Gastrocnemius medialis (tissue), 4 donors: ENCODE measurements at regions not wholly inside any gene's neighbourhood (a gene's known extent, or its start where the extent isn't known, plus 50 kb on each side); places are given as distances from the start of the nearest gene placed in this dataset.

Source experiments
- ATAC-seq, 2 donors: fragments of 150-250 bp; one replicate each; pipeline ENCODE4 v1.9.1; 2016
- DNase-seq, 2 donors: peaks; one replicate each; pipeline ENCODE4 v3.0.0-alpha.2; 2019
- H3K27ac ChIP-seq, 4 donors: fragments of 200-600 bp; sonication (generic); 1 replicate in 1 of 4; 2 replicates in 3 of 4; pipeline ENCODE4 v1.5.1; 2016 to 2018; ENCODE audit warnings: mild to moderate bottlenecking in 2 of 4, moderate library complexity in 1 of 4
- H3K27me3 ChIP-seq, 3 donors: fragments of 200-600 bp; sonication (generic) in 2 of 3; 1 replicate in 1 of 3; 2 replicates in 2 of 3; pipeline versions ENCODE4 v1.5.1 to v1.6.0; 2016 to 2019; ENCODE audit warnings: mild to moderate bottlenecking in 1 of 3, moderate library complexity in 1 of 3
- H3K36me3 ChIP-seq, 2 donors: fragments of 200-600 bp; sonication (generic) in 1 of 2; one replicate each; pipeline ENCODE4 v1.5.1; 2017 to 2018
- H3K4me1 ChIP-seq, 2 donors: fragments of 200-600 bp; sonication (generic) in 1 of 2; one replicate each; pipeline ENCODE4 v1.5.1; 2016 to 2017; ENCODE audit warnings: mild to moderate bottlenecking in 2 of 2
- H3K4me3 ChIP-seq, 4 donors: fragments of 200-600 bp; sonication (generic) in 3 of 4; 1 replicate in 1 of 4; 2 replicates in 3 of 4; pipeline ENCODE4 v1.5.1; 2016 to 2019; ENCODE audit warnings: mild to moderate bottlenecking in 2 of 4
- H3K9me3 ChIP-seq, 3 donors: fragments of 200-600 bp; sonication (generic) in 2 of 3; 1 replicate in 1 of 3; 2 replicates in 2 of 3; pipeline ENCODE4 v1.5.1; 2016 to 2019
- CTCF ChIP-seq, 5 experiments: fragments of 450-650 bp in 3 of 5; fragments of 200-600 bp in 2 of 5; sonication (generic) in 2 of 5; IDR thresholded peaks in 4 of 5; conservative IDR thresholded peaks in 1 of 5; 1 replicate in 4 of 5; 2 replicates in 1 of 5; pipeline ENCODE4 v1.5.1; 2016 to 2019; ENCODE audit warnings: antibody characterized with exemption in 5 of 5, mild to moderate bottlenecking in 3 of 5, moderate library complexity in 3 of 5
- POLR2A ChIP-seq, 2 donors: fragments of 450-650 bp; IDR thresholded peaks; one replicate each; pipeline ENCODE4 v1.6.1; 2017; ENCODE audit warnings: antibody characterized with exemption in 2 of 2, mild to moderate bottlenecking in 2 of 2, moderate library complexity in 2 of 2
- in situ Hi-C, 4 donors: fragments of 200-750 bp; cut with MboI; loops; one replicate each; pipeline versions ENCODE4 v1.15.0 to v1.8.0; 2017; ENCODE audit warnings: low sequenced_read_pairs in 4 of 4
- intact Hi-C: fragments of 100-400 bp; cut with DNase I; formaldehyde crosslinking; loops from one replicate; pipeline ENCODE4 v1.15.1; 2023; ENCODE audit warnings: low total_unique reads

GRCh38 chr6:103183831-103184411 lies 1675.8 kb downstream of the HACE1 start:
- TF ChIP-seq CTCF (IDR thresholded peaks at IDR 0.05 in 4 of 5, conservative IDR thresholded peaks at IDR 0.05 in 1 of 5) = no peak
- no peak for TF ChIP-seq POLR2A (IDR thresholded peaks at IDR 0.05)
- intact Hi-C loops (no loop called here), in situ Hi-C loops (no loop called here)
- Histone ChIP-seq H3K4me1 (no peaks in the 10 kb centered on the region), H3K27me3 (no peaks in the 10 kb centered on the region), H3K36me3 (no peaks in the 10 kb centered on the region), H3K9me3 (no peaks in the 10 kb centered on the region), H3K27ac (no peak overlapping the region), H3K4me3 (no peak overlapping the region)
- DNase-seq (no peak), ATAC-seq (no peak)

- ATAC-seq = no peak
- H3K4me3 ChIP-seq = no peak overlapping the region
- intact Hi-C loops (no loop called here), in situ Hi-C loops (no loop called here)
- H3K9me3 ChIP-seq = no peaks in the 10 kb centered on the region
- TF ChIP-seq CTCF (IDR thresholded peaks at IDR 0.05 in 4 of 5, conservative IDR thresholded peaks at IDR 0.05 in 1 of 5) = no peak
- no peak for TF ChIP-seq POLR2A (IDR thresholded peaks at IDR 0.05)
- no peak overlapping the region for H3K27ac ChIP-seq
- DNase-seq = no peak
- no peaks in the 10 kb centered on the region for H3K27me3 ChIP-seq
- no peaks in the 10 kb centered on the region for H3K36me3 ChIP-seq
- no peaks in the 10 kb centered on the region for H3K4me1 ChIP-seq
Observed at GRCh38 chr6:103178193-103178592, 1681.5 kb downstream of the HACE1 start.

GRCh38 chr6:103177791-103178190 lies 1681.9 kb downstream of the HACE1 start:
- Histone ChIP-seq H3K27me3 (no peaks in the 10 kb centered on the region), H3K9me3 (no peaks in the 10 kb centered on the region), H3K36me3 (no peaks in the 10 kb centered on the region), H3K4me3 (no peak overlapping the region), H3K4me1 (no peaks in the 10 kb centered on the region), H3K27ac (no peak overlapping the region)
- TF ChIP-seq POLR2A (IDR thresholded peaks at IDR 0.05) (no peak), CTCF (IDR thresholded peaks at IDR 0.05 in 4 of 5, conservative IDR thresholded peaks at IDR 0.05 in 1 of 5) (no peak)
- ATAC-seq (no peak), DNase-seq (no peak)
- intact Hi-C loops (no loop called here), in situ Hi-C loops (no loop called here)

GRCh38 chr6:103175056-103175455 lies 1684.7 kb downstream of the HACE1 start:
- H3K9me3 ChIP-seq = no peaks in the 10 kb centered on the region
- no peaks in the 10 kb centered on the region for H3K36me3 ChIP-seq
- no peaks in the 10 kb centered on the region for H3K4me1 ChIP-seq
- TF ChIP-seq CTCF (IDR thresholded peaks at IDR 0.05 in 4 of 5, conservative IDR thresholded peaks at IDR 0.05 in 1 of 5) (no peak), POLR2A (IDR thresholded peaks at IDR 0.05) (no peak)
- no peaks in the 10 kb centered on the region for H3K27me3 ChIP-seq
- DNase-seq = no peak
- no peak for ATAC-seq
- no peak overlapping the region for H3K4me3 ChIP-seq
- in situ Hi-C loops (no loop called here), intact Hi-C loops (no loop called here)
- no peak overlapping the region for H3K27ac ChIP-seq
